Gastroesophageal sphincter (tissue), 4 donors: ENCODE measurements at regions not wholly inside any gene's neighbourhood (a gene's known extent, or its start where the extent isn't known, plus 50 kb on each side); places are given as distances from the start of the nearest gene placed in this dataset.

ENCODE experiments used
- ATAC-seq: fragments of 150-250 bp; one replicate; pipeline ENCODE4 v1.9.1; 2016; ENCODE audit warnings: mild to moderate bottlenecking, moderate library complexity
- H3K27ac ChIP-seq, 4 donors: fragments of 200-600 bp; sonication (generic) in 3 of 4; 1 replicate in 3 of 4; 2 replicates in 1 of 4; pipeline ENCODE4 v1.5.1; 2016 to 2019
- H3K27me3 ChIP-seq: fragments of 200-600 bp; sonication (generic); one replicate; pipeline ENCODE4 v1.5.1; 2019
- H3K36me3 ChIP-seq, 2 donors: fragments of 200-600 bp; sonication (generic); one replicate each; pipeline ENCODE4 v1.5.1; 2019; ENCODE audit warnings: control low read depth in 1 of 2
- H3K4me1 ChIP-seq, 3 donors: fragments of 200-600 bp; sonication (generic); 1 replicate in 2 of 3; 2 replicates in 1 of 3; pipeline ENCODE4 v1.5.1; 2016 to 2019; ENCODE audit warnings: control low read depth in 2 of 3
- H3K4me3 ChIP-seq, 2 donors: fragments of 200-600 bp; sonication (generic); one replicate each; pipeline ENCODE4 v1.5.1; 2019; ENCODE audit warnings: mild to moderate bottlenecking in 1 of 2, moderate library complexity in 1 of 2
- H3K9me3 ChIP-seq, 3 donors: fragments of 200-600 bp; sonication (generic); one replicate each; pipeline ENCODE4 v1.5.1; 2017 to 2019; ENCODE audit warnings: control low read depth in 2 of 3
- CTCF ChIP-seq, 4 experiments: fragments of 200-600 bp in 2 of 4; fragments of 450-650 bp in 2 of 4; sonication (generic) in 1 of 4; IDR thresholded peaks; one replicate each; pipeline ENCODE4 v1.5.1; 2017 to 2019; ENCODE audit warnings: antibody characterized with exemption in 4 of 4, mild to moderate bottlenecking in 2 of 4, moderate library complexity in 2 of 4
- EP300 ChIP-seq: sonication (generic); formaldehyde crosslinking; IDR thresholded peaks from one replicate; pipeline ENCODE4 v1.6.1; 2017; ENCODE audit warnings: antibody characterized with exemption, mild to moderate bottlenecking
- POLR2A ChIP-seq, 2 donors: fragments of 450-650 bp; IDR thresholded peaks; one replicate each; pipeline ENCODE4 v1.6.1; 2017; ENCODE audit warnings: antibody characterized with exemption in 2 of 2, mild to moderate bottlenecking in 2 of 2, moderate library complexity in 1 of 2
- POLR2AphosphoS5 ChIP-seq: sonication (generic); formaldehyde crosslinking; IDR thresholded peaks from one replicate; pipeline ENCODE4 v1.6.1; 2017; ENCODE audit warnings: antibody characterized with exemption
- WGBS, 2 donors: methylation state at CpG; one replicate each; pipeline ENCODE4 v1.1.5; 2018; ENCODE audit warnings: low coverage in 1 of 2; 5-methylcytosine and 5-hydroxymethylcytosine counted together

- TF ChIP-seq POLR2A (IDR thresholded peaks at IDR 0.05) (no peak), EP300 (no peak), CTCF (IDR thresholded peaks at IDR 0.05) (no peak), POLR2AphosphoS5 (no peak)
- WGBS, 2 donors = 40 to 62% methylated on average over 1 to 11 of the region's 12 CpGs
- H3K27me3 ChIP-seq = peaks cover 72% of the 10 kb centered on the region
- no peak overlapping the region for H3K27ac ChIP-seq
- H3K36me3 ChIP-seq = no peaks in the 10 kb centered on the region
- no peak for ATAC-seq
- no peaks in the 10 kb centered on the region for H3K9me3 ChIP-seq
- H3K4me1 ChIP-seq = no peaks in the 10 kb centered on the region
- H3K4me3 ChIP-seq = no peak overlapping the region
Measured at GRCh38 chr10:128471151-128471550, 344.9 kb upstream of the MKI67 start.

- TF ChIP-seq CTCF (IDR thresholded peaks at IDR 0.05) (no peak), EP300 (no peak), POLR2AphosphoS5 (no peak), POLR2A (IDR thresholded peaks at IDR 0.05) (no peak)
- Histone ChIP-seq H3K9me3 (no peaks in the 10 kb centered on the region), H3K4me1 (no peaks in the 10 kb centered on the region), H3K27ac (no peak overlapping the region), H3K4me3 (no peak overlapping the region), H3K27me3 (peaks cover 67% of the 10 kb centered on the region), H3K36me3 (no peaks in the 10 kb centered on the region)
- no peak for ATAC-seq
- WGBS, 2 donors = no CpG with 5 or more reads among the region's 11 CpGs
Measured at GRCh38 chr10:128472196-128472595, 346.0 kb upstream of the MKI67 start.

GRCh38 chr10:128473396-128473795 is 347.2 kb upstream of the MKI67 start:
- Histone ChIP-seq H3K9me3 (no peaks in the 10 kb centered on the region), H3K4me3 (no peak overlapping the region), H3K27me3 (peaks cover 58% of the 10 kb centered on the region), H3K27ac (no peak overlapping the region), H3K36me3 (no peaks in the 10 kb centered on the region), H3K4me1 (no peaks in the 10 kb centered on the region)
- 61 to 65% methylated on average over 2 to 3 of the region's 11 CpGs for WGBS, 2 donors
- no peak for ATAC-seq
- TF ChIP-seq POLR2A (IDR thresholded peaks at IDR 0.05) (no peak), CTCF (IDR thresholded peaks at IDR 0.05) (no peak)

DNA sequence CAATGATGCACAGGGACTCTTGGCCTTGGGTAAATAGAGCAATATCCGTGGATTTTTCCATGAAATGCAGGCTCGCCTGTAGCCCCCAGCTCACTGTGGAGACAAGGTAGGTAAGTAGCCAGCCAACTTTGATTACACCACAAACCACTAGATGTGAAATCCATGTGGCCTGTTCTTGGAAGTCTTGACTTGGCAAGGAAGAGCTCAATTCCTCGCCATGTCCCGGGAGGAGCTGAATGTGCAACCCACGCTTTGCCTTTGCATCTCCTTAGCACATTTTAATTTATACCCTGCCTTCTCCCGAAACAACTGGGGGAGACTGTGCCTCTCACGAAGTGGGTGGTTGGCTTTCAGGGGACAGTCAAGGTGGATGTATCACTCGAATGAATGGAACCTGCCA is 347.7 kb upstream of the MKI67 start:
- WGBS, 2 donors = 80 to 93% methylated on average over 2 to 7 of the region's 8 CpGs
- no peak for TF ChIP-seq POLR2AphosphoS5
- no peak for TF ChIP-seq POLR2A (IDR thresholded peaks at IDR 0.05)
- TF ChIP-seq EP300 = no peak
- no peak for TF ChIP-seq CTCF (IDR thresholded peaks at IDR 0.05)
- Histone ChIP-seq H3K9me3 (no peaks in the 10 kb centered on the region), H3K4me3 (no peak overlapping the region), H3K36me3 (no peaks in the 10 kb centered on the region), H3K27ac (no peak overlapping the region), H3K27me3 (peaks cover 61% of the 10 kb centered on the region), H3K4me1 (no peaks in the 10 kb centered on the region)
- ATAC-seq = no peak

DNA sequence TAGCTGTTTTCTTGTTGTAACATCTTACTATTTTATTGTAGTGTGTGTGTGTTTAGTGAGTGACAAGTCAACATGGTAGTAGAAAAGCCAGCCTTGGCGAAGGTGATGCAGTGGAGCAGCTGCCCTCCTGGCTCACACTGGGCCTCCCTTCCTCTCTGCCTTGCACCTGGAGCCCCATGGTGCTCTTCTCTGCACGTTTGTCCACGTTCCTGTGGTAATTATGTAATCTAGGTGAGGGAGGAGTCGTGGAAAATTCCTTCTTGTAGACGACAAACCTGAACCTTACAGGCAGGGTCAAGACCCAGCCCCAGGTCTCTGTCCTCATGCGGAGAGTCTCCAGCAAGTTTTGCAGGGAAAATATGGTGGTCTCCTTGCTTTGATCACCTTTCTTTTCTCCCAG is 348.3 kb upstream of the MKI67 start:
- H3K4me3 ChIP-seq = no peak overlapping the region
- ATAC-seq = no peak
- no peaks in the 10 kb centered on the region for H3K9me3 ChIP-seq
- no peaks in the 10 kb centered on the region for H3K36me3 ChIP-seq
- TF ChIP-seq POLR2AphosphoS5 (no peak), POLR2A (IDR thresholded peaks at IDR 0.05) (no peak), EP300 (no peak), CTCF (IDR thresholded peaks at IDR 0.05) (no peak)
- 50 to 77% methylated on average over 2 of the region's 6 CpGs for WGBS, 2 donors
- H3K4me1 ChIP-seq = no peaks in the 10 kb centered on the region
- H3K27me3 ChIP-seq = peaks cover 61% of the 10 kb centered on the region
- H3K27ac ChIP-seq = no peak overlapping the region
